DOHH2 (cell line): ENCODE measurements at regions not wholly inside any gene's neighbourhood (a gene's known extent, or its start where the extent isn't known, plus 50 kb on each side); places are given as distances from the start of the nearest gene placed in this dataset.

Experiments used
- H3F3A ChIP-seq: fragments of 200-600 bp; sonication (generic), shearing (Covaris generic); 2 replicates; pipeline ENCODE4 v1.6.0; 2016; ENCODE audit warnings: antibody characterized with exemption, mild to moderate bottlenecking; ENCODE audit not compliant: control insufficient read depth, insufficient read depth
- H3K27ac ChIP-seq: fragments of 200-600 bp; sonication (generic); 2 replicates; pipeline ENCODE4 v1.5.1; 2014; ENCODE audit warnings: low read depth, mild to moderate bottlenecking, low read length, moderate library complexity
- H3K27me3 ChIP-seq: fragments of 200-600 bp; sonication (generic); 2 replicates; pipeline ENCODE4 v1.6.1; 2014; ENCODE audit warnings: mild to moderate bottlenecking, low read length, mixed read lengths; ENCODE audit not compliant: control insufficient read depth
- H3K36me3 ChIP-seq: fragments of 200-600 bp; sonication (generic); 2 replicates; pipeline ENCODE4 v1.6.1; 2014; ENCODE audit warnings: mild to moderate bottlenecking, low read length, moderate library complexity, mixed read lengths; ENCODE audit not compliant: control insufficient read depth
- H3K4me1 ChIP-seq: fragments of 200-600 bp; sonication (generic); 2 replicates; pipeline ENCODE4 v1.6.1; 2014; ENCODE audit warnings: mild to moderate bottlenecking, low read length, mixed read lengths; ENCODE audit not compliant: control insufficient read depth
- H3K4me2 ChIP-seq: fragments of 200-600 bp; sonication (generic); 2 replicates; pipeline ENCODE4 v1.6.0; 2014; ENCODE audit warnings: mild to moderate bottlenecking, low read length, moderate library complexity
- H3K4me3 ChIP-seq: fragments of 200-600 bp; sonication (generic); 2 replicates; pipeline ENCODE4 v1.5.1; 2014; ENCODE audit warnings: mild to moderate bottlenecking, low read length, mixed read lengths
- H3K79me2 ChIP-seq: fragments of 200-600 bp; sonication (generic); 2 replicates; pipeline ENCODE4 v1.6.1; 2014; ENCODE audit warnings: mild to moderate bottlenecking, low read length, mixed read lengths; ENCODE audit not compliant: control insufficient read depth
- H3K9me2 ChIP-seq: fragments of 200-600 bp; sonication (generic); replicated peaks from 2 replicates; pipeline ENCODE4 v1.6.1; 2014; ENCODE audit warnings: mild to moderate bottlenecking, low read length, mixed read lengths; ENCODE audit not compliant: control insufficient read depth
- H3K9me3 ChIP-seq: fragments of 200-600 bp; sonication (generic); 2 replicates; pipeline ENCODE4 v1.6.1; 2014; ENCODE audit warnings: antibody characterized with exemption, low read length, mixed read lengths; ENCODE audit not compliant: control insufficient read depth, insufficient read depth
- H4K20me1 ChIP-seq: fragments of 200-600 bp; sonication (generic); 2 replicates; pipeline ENCODE4 v1.6.0; 2014; ENCODE audit warnings: low read depth, mild to moderate bottlenecking, antibody characterized with exemption, low read length, moderate library complexity; ENCODE audit not compliant: control insufficient read depth, insufficient read depth
- CTCF ChIP-seq: fragments of 200-600 bp; sonication (generic); IDR thresholded peaks from one replicate; pipeline ENCODE4 v1.5.1; 2014; ENCODE audit warnings: antibody characterized with exemption, mild to moderate bottlenecking, low read depth, low read length; ENCODE audit not compliant: poor library complexity, severe bottlenecking
- EZH2phosphoT487 ChIP-seq: fragments of 200-600 bp; sonication (generic); IDR thresholded peaks from 2 replicates; pipeline ENCODE4 v1.6.1; 2017; ENCODE audit warnings: borderline replicate concordance, mild to moderate bottlenecking, antibody characterized with exemption, low read length, moderate library complexity, mixed read lengths

GRCh38 chr6:9405369-9405768, 970.0 kb upstream of the SLC35B3 start:
- no peaks in the 10 kb centered on the region for H3K9me3 ChIP-seq
- no peak overlapping the region for H3K4me2 ChIP-seq
- H3K4me3 ChIP-seq: no peak overlapping the region
- H4K20me1 ChIP-seq: no peaks in the 10 kb centered on the region
- TF ChIP-seq EZH2phosphoT487: no peak
- no peak for TF ChIP-seq CTCF
- no peaks in the 10 kb centered on the region for H3K4me1 ChIP-seq
- H3K79me2 ChIP-seq: no peaks in the 10 kb centered on the region
- no peaks in the 10 kb centered on the region for H3K27me3 ChIP-seq
- no peaks in the 10 kb centered on the region for H3K36me3 ChIP-seq
- no peaks in the 10 kb centered on the region for H3K9me2 ChIP-seq
- H3K27ac ChIP-seq: no peak overlapping the region
- H3F3A ChIP-seq: no peaks in the 10 kb centered on the region

DNA sequence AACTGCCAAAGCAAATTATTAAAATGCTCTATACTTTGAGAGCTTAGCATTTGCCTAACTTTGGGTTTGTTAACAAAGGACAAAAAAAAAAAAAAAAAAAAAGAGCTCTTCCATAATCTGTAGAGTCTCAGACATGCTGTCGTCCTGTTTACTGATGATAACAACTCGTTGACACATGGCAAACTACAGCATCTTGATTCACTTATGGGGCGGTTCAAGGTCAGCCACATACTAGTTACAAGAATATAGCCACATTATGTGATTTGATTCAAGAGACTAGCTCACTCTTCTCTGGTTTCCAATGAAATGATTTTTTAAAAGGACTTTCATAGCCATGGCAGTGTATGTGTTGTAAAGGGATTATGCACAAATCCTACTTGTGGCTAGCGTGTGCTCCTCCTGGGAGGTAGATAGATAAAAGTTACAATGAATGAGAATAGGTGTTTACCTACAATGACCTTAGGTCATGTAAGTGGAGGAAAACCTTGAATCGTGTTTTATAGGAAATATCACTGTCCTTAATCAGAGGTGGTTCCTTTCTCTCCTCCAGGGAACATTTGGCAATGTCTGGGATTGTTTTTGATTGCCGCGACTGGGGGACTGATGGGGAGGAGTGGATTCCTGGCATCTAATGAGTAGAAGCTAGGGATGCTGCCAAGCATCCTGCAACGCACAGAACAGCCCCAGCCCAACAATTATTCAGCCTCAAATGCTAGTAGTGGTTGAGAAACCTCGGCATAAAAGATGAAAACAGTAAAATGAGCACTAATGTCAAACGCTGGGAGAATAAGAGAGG, 969.2 kb upstream of the SLC35B3 start:
- TF ChIP-seq CTCF (no peak), EZH2phosphoT487 (no peak)
- Histone ChIP-seq H4K20me1 (no peaks in the 10 kb centered on the region), H3K79me2 (no peaks in the 10 kb centered on the region), H3K27ac (no peak overlapping the region), H3K4me3 (no peak overlapping the region), H3K4me1 (no peaks in the 10 kb centered on the region), H3K4me2 (no peak overlapping the region), H3K36me3 (no peaks in the 10 kb centered on the region), H3F3A (no peaks in the 10 kb centered on the region), H3K27me3 (no peaks in the 10 kb centered on the region), H3K9me3 (no peaks in the 10 kb centered on the region), H3K9me2 (no peaks in the 10 kb centered on the region)

- Histone ChIP-seq H3K36me3 (no peaks in the 10 kb centered on the region), H3K4me3 (no peak overlapping the region), H3K79me2 (no peaks in the 10 kb centered on the region), H3K9me2 (no peaks in the 10 kb centered on the region), H3K9me3 (no peaks in the 10 kb centered on the region), H3K27me3 (no peaks in the 10 kb centered on the region), H3K4me1 (no peaks in the 10 kb centered on the region), H3K27ac (no peak overlapping the region), H3K4me2 (no peak overlapping the region), H4K20me1 (no peaks in the 10 kb centered on the region), H3F3A (no peaks in the 10 kb centered on the region)
- no peak for TF ChIP-seq EZH2phosphoT487
- no peak for TF ChIP-seq CTCF
Measured at GRCh38 chr6:9403736-9404135, 968.4 kb upstream of the SLC35B3 start.
